Natural killer cell treated with Interleukin-12 subunit alpha and Interleukin-12 subunit beta and Interleukin-15 and Interleukin-18, amount 100 ng/mL, for 72 hours (primary cell): ENCODE measurements at regions not wholly inside any gene's neighbourhood (a gene's known extent, or its start where the extent isn't known, plus 50 kb on each side); places are given as distances from the start of the nearest gene placed in this dataset.

Source experiments
- ATAC-seq, 2 donors: fragments of 150-1000 bp; cut with Tn5 transposase in 1 of 2; sonication (Bioruptor Pico), chemical (Tn5 transposase) in 1 of 2; 2 replicates each; pipeline ENCODE4 v1.10.0; 2021
- DNase-seq: peaks from one replicate; pipeline ENCODE4 v3.0.0; 2022; ENCODE audit warnings: low spot score
- H3K27ac Mint-ChIP-seq, 2 donors: 1 replicate in 1 of 2; 2 replicates in 1 of 2; pipeline ENCODE4 v1.8.0; 2022; ENCODE audit warnings: mixed read lengths in 2 of 2, mild to moderate bottlenecking in 1 of 2, moderate library complexity in 1 of 2
- H3K27me3 Mint-ChIP-seq, 2 donors: 1 replicate in 1 of 2; 2 replicates in 1 of 2; pipeline ENCODE4 v1.8.0; 2022; ENCODE audit warnings: mixed read lengths in 2 of 2
- H3K36me3 Mint-ChIP-seq: one replicate; pipeline ENCODE4 v1.8.0; 2022; ENCODE audit warnings: mixed read lengths
- H3K4me1 Mint-ChIP-seq, 2 donors: 1 replicate in 1 of 2; 2 replicates in 1 of 2; pipeline ENCODE4 v1.8.0; 2022; ENCODE audit warnings: low read depth in 2 of 2, mixed read lengths in 2 of 2, mild to moderate bottlenecking in 1 of 2
- H3K4me3 Mint-ChIP-seq: one replicate; pipeline ENCODE4 v1.8.0; 2022; ENCODE audit warnings: mixed read lengths
- H3K9me3 Mint-ChIP-seq: 2 replicates; pipeline ENCODE4 v1.8.0; 2022; ENCODE audit warnings: mixed read lengths

GRCh38 chr13:21948769-21949474 is 278.0 kb downstream of the FGF9 start:
- Mint-ChIP-seq H3K27ac (no peak overlapping the region), H3K27me3 (peaks cover 3 to 10% of the 10 kb centered on the region in 2 donors), H3K36me3 (peaks cover 12% of the 10 kb centered on the region), H3K4me3 (no peak overlapping the region), H3K4me1 (no peaks in the 10 kb centered on the region), H3K9me3 (peaks cover 3% of the 10 kb centered on the region)
- ATAC-seq: no peak
- DNase-seq: no peak

DNA sequence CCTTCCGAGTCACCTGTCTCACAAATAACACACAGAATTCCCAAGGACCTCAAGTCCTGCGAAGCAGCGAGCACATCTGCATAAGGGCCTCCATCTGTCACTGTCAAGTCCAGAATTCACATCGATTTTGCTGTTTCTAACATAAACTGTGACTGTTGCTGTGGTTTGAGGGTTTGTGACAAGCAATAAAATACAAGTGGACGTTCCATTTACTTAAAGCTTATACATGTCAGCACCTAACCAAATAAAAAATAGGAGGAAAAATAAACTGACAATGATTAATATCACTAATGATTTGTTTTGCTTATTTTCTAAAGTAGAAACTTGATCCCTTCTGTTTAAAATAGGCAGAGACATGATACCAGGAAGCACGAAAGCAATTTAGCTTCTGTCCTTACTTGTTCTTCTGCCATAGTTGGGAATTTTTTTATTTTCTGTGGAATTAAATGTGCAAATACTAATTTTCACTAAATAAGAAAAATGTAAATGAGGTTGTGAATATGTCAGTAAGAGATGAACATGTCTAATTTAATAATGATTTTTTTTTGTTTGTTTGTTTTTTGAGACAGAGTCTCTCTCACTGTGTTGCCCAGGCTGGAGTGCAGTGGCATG is 279.1 kb downstream of the FGF9 start:
- no peaks in the 10 kb centered on the region for H3K4me1 Mint-ChIP-seq
- H3K9me3 Mint-ChIP-seq: peaks cover 3% of the 10 kb centered on the region
- H3K27me3 Mint-ChIP-seq: peaks cover 5 to 14% of the 10 kb centered on the region in 2 donors
- DNase-seq: no peak
- H3K36me3 Mint-ChIP-seq: peaks cover 12% of the 10 kb centered on the region
- H3K27ac Mint-ChIP-seq: no peak overlapping the region
- ATAC-seq: no peak
- no peak overlapping the region for H3K4me3 Mint-ChIP-seq

DNA sequence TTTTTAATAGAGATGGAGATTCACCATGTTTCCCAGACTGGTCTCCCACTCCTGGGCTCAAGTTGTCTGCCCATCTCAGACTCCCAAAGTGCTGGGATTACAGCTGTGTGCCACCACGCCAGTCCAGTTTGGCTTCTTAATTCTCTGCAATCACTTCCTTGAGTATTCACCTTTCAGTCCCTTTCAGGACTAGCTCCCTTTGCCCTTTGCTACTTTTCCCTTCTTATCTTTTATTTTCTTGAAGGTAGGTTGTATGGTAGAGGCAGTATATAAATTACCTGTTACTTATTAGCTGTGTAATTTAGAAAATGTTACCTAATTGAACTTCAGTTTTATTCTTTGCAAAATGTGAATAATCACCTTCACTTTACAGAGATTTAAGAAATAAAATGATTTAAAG is 285.8 kb downstream of the FGF9 start:
- ATAC-seq (no peak), DNase-seq (no peak)
- H3K27ac Mint-ChIP-seq: no peak overlapping the region
- no peak overlapping the region for H3K4me3 Mint-ChIP-seq
- H3K9me3 Mint-ChIP-seq: peaks cover 6% of the 10 kb centered on the region
- no peaks in the 10 kb centered on the region for H3K4me1 Mint-ChIP-seq
- H3K36me3 Mint-ChIP-seq: peaks cover under 1% of the 10 kb centered on the region
- H3K27me3 Mint-ChIP-seq: peaks cover 10 to 19% of the 10 kb centered on the region in 2 donors

DNA sequence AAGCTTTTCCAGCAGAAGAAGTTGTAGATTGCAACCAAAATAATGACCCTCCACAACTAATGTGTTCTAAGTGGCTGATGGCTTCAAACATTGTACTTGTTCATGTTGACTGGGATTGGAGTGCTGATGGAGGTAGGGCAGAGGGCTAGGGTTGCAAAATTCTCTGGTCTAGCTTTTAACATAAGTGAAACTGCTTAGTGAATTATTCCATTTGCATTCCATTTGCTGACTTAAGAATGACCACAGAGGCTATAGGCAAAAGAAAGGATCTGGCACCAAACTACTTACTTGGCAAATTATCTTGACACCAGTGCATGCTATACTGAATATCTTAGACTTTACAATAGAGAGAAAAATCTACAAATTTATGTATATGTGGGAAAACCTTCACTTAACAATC is 287.0 kb downstream of the FGF9 start:
- Mint-ChIP-seq H3K4me1 (no peaks in the 10 kb centered on the region), H3K27me3 (peaks cover 11 to 13% of the 10 kb centered on the region in 2 donors), H3K4me3 (no peak overlapping the region)

DNA sequence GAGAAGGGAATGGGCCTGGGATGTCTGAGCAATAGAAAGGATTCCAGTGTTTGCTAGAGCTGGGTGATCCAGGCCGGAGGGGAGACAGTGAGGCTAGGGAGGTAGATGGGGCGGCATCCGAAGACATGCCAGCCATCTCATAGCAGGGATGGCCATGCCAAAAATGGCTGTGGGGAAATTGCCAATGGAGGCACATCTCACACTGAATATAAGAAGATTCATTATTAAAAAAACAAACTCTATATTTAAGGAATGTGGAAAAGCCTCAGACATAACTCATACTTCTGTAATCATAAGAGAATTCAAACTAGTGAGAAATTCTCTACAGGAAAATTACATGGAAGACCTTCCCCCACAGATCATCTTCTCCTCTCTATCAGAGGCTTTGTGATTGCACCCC is 289.2 kb downstream of the FGF9 start:
- Mint-ChIP-seq H3K36me3 (peaks cover 4% of the 10 kb centered on the region), H3K27me3 (peaks cover 5 to 12% of the 10 kb centered on the region in 2 donors), H3K4me1 (no peaks in the 10 kb centered on the region)

More for the DNA sequence above, 287.0 kb downstream of the FGF9 start:
- ATAC-seq (no peak), DNase-seq (no peak)
- Mint-ChIP-seq H3K36me3 (peaks cover 4% of the 10 kb centered on the region), H3K27ac (no peak overlapping the region), H3K9me3 (peaks cover 10% of the 10 kb centered on the region)

DNA sequence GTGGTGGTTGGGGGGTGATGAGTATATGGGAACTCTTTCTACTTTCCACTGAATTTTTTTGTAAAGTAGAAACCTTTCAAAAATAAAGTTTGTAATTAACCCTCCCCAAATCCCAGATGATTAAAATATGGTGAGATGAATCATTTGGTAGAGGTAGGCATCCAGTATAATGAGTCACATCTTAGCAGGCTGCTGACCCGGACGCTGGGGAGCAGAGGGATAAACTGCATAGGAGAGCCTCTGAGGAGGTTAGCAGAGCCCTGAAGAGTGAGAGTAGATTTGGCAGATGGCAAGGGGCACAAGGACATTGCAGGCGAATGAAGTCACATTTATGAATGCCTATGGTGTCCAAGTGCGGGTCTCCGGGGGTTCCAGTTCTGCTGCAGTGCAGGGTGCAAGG is 293.8 kb downstream of the FGF9 start:
- Mint-ChIP-seq H3K27me3 (peaks cover 0 to 8% of the 10 kb centered on the region in 2 donors), H3K27ac (no peak overlapping the region), H3K4me3 (no peak overlapping the region), H3K4me1 (no peaks in the 10 kb centered on the region), H3K9me3 (peaks cover 4% of the 10 kb centered on the region), H3K36me3 (peaks cover 4% of the 10 kb centered on the region)
- ATAC-seq (no peak), DNase-seq (no peak)

More for the DNA sequence above, 289.2 kb downstream of the FGF9 start:
- Mint-ChIP-seq H3K9me3 (peaks cover 10% of the 10 kb centered on the region), H3K4me3 (no peak overlapping the region), H3K27ac (no peak overlapping the region)
- DNase-seq (no peak), ATAC-seq (no peak)

GRCh38 chr13:21965095-21965494 is 294.2 kb downstream of the FGF9 start:
- Mint-ChIP-seq H3K9me3 (peaks cover 4% of the 10 kb centered on the region), H3K27me3 (peaks cover 0 to 5% of the 10 kb centered on the region in 2 donors), H3K4me1 (no peaks in the 10 kb centered on the region), H3K27ac (no peak overlapping the region), H3K36me3 (peaks cover 4% of the 10 kb centered on the region), H3K4me3 (no peak overlapping the region)
- DNase-seq (no peak), ATAC-seq (peak in 1 of 2 donors; percentile 59)

DNA sequence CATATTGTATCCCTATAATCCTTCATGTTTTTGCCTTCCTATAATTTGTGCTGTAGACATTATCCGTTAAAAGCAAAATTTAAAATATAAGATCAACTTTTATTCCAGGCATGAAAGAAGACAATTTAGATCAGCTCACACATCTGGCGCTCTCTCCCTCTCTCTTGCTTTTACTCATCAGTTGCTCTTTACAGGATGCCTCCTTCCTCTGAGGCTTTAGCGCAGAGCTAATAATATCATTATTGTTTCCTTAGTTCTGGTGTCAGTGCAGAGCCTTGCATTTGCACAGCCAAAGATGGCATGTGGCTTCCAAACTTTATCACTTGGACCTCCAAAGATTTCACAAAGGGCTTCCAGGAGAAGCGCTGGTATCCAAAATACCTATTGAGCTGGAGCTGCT is 295.1 kb downstream of the FGF9 start:
- DNase-seq: no peak
- H3K27me3 Mint-ChIP-seq: peaks cover 0 to 5% of the 10 kb centered on the region in 2 donors
- H3K4me3 Mint-ChIP-seq: no peak overlapping the region
- H3K4me1 Mint-ChIP-seq: no peaks in the 10 kb centered on the region
- peaks cover 4% of the 10 kb centered on the region for H3K9me3 Mint-ChIP-seq
- H3K36me3 Mint-ChIP-seq: peaks cover 4% of the 10 kb centered on the region
- no peak for ATAC-seq
- no peak overlapping the region for H3K27ac Mint-ChIP-seq

DNA sequence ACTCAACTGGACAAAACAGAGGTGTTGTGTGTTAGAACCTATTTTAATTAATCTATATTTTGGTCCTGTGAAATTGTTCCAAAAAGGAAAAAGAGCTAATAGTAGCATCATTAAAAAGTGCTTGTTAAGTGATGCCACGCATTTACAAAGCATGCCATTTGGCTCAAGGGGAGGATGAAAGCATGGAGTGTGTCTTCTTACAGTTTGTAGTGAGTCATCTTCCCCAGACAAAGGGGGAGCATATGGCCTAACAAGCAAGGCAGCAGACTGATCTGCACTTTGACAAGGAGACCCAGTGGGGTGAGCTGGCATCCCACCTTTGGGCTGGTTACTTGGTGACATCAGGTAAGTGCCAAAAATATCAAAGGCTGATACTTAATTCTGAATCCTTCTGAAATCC is 297.0 kb downstream of the FGF9 start:
- DNase-seq: no peak
- H3K4me1 Mint-ChIP-seq: no peaks in the 10 kb centered on the region
- no peak overlapping the region for H3K4me3 Mint-ChIP-seq
- H3K27ac Mint-ChIP-seq: no peak overlapping the region
- ATAC-seq: no peak
- peaks cover 0 to 3% of the 10 kb centered on the region in 2 donors for H3K27me3 Mint-ChIP-seq
- no peaks in the 10 kb centered on the region for H3K9me3 Mint-ChIP-seq
- H3K36me3 Mint-ChIP-seq: no peaks in the 10 kb centered on the region

- no peak overlapping the region for H3K4me3 Mint-ChIP-seq
- H3K36me3 Mint-ChIP-seq: no peaks in the 10 kb centered on the region
- H3K9me3 Mint-ChIP-seq: no peaks in the 10 kb centered on the region
- H3K4me1 Mint-ChIP-seq: no peaks in the 10 kb centered on the region
- H3K27ac Mint-ChIP-seq: no peak overlapping the region
- DNase-seq: no peak
- no peaks in the 10 kb centered on the region for H3K27me3 Mint-ChIP-seq
- ATAC-seq: no peak
Observed at GRCh38 chr13:21970172-21970571, 299.3 kb downstream of the FGF9 start.

DNA sequence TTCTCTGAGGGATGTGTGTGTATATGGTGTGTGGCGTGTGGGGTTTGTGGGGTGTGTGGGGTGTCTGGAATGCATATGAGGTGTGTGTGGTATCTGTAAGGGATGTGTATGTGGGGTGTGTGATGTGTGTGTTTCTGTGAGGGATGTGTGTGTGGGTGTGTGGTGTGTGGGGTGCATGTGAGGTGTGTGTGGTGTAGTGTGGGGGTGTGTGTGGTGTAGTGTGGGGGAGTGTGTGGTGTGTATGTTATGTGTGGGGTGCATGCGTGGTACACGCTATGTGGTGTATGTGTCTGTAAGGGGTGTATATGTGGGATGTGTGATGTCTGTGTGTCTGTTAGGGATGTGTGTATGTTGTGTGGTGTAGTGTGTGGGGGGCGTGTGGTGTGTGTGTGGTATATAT is 300.0 kb downstream of the FGF9 start:
- ATAC-seq (peak in 1 of 2 donors; percentile 26), DNase-seq (no peak)
- Mint-ChIP-seq H3K9me3 (no peaks in the 10 kb centered on the region), H3K4me1 (no peaks in the 10 kb centered on the region), H3K27me3 (no peaks in the 10 kb centered on the region), H3K36me3 (no peaks in the 10 kb centered on the region), H3K27ac (no peak overlapping the region), H3K4me3 (no peak overlapping the region)

GRCh38 chr13:21971662-21972621 is 301.1 kb downstream of the FGF9 start:
- no peak overlapping the region for H3K4me3 Mint-ChIP-seq
- no peaks in the 10 kb centered on the region for H3K36me3 Mint-ChIP-seq
- no peak overlapping the region for H3K27ac Mint-ChIP-seq
- H3K4me1 Mint-ChIP-seq: no peaks in the 10 kb centered on the region
- H3K9me3 Mint-ChIP-seq: no peaks in the 10 kb centered on the region
- DNase-seq (no peak), ATAC-seq (no peak)
- H3K27me3 Mint-ChIP-seq: no peaks in the 10 kb centered on the region

DNA sequence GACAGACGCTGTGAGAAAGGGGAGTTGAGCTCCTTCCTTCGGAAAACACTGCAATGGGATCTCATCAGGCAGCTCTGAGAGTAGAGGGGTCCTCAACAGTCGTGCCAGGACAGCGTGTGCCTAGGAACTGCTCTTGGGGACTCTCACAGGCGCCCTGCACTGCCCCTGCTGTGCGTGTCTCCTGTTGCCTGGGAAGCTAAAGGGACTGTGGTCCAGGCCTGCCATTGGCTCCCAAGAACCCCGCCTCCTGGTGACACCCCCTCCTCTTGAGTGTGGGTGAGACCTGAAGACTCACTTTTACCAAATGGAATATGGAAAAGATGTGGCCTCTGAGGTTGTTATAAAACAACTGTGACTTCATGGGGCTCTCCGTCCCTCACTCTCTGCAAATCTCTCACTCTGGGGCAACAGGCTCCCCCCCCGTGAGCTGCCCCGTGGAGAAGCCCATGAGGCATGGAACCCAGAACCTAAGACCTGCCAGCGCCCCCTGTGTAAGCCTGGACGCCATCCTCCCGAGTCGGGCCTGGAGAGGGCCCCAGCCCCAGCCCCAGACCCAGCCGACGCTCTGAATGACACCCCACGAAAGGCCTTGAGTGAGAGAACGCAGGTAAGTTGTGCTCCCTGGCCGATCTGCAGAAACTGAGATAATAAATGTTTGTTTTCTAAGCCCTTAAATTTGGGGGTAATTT is 302.7 kb downstream of the FGF9 start:
- H3K4me3 Mint-ChIP-seq: no peak overlapping the region
- DNase-seq: no peak
- H3K36me3 Mint-ChIP-seq: no peaks in the 10 kb centered on the region
- H3K9me3 Mint-ChIP-seq: no peaks in the 10 kb centered on the region
- H3K27me3 Mint-ChIP-seq: peaks cover 0 to 2% of the 10 kb centered on the region in 2 donors
- no peak overlapping the region for H3K27ac Mint-ChIP-seq
- ATAC-seq: peak in 1 of 2 donors; percentile 37
- H3K4me1 Mint-ChIP-seq: no peaks in the 10 kb centered on the region
